Astrocyte of the spinal cord (primary cell): ENCODE measurements at regions not wholly inside any gene's neighbourhood (a gene's known extent, or its start where the extent isn't known, plus 50 kb on each side); places are given as distances from the start of the nearest gene placed in this dataset.

ENCODE experiments used
- DNase-seq: peaks from one replicate; pipeline ENCODE4 v3.0.0; 2011; ENCODE audit warnings: low read depth, low spot score
- H3K4me3 ChIP-seq: 2 replicates; pipeline ENCODE4 v1.5.1; 2011; ENCODE audit warnings: low read depth, mild to moderate bottlenecking, low read length, moderate library complexity
- CTCF ChIP-seq: IDR thresholded peaks from 2 replicates; pipeline ENCODE4 v1.5.1; 2012; ENCODE audit warnings: low read depth, mild to moderate bottlenecking, low read length, inconsistent platforms
- in situ Hi-C: cut with HindIII; loops from 2 replicates; pipeline ENCODE4 v1.10.0; 2017; ENCODE audit warnings: low sequenced_read_pairs

GRCh38 chr13:108104736-108105135 lies 110.6 kb downstream of the LIG4 start:
- H3K4me3 ChIP-seq: no peak overlapping the region
- in situ Hi-C loops: no loop called here
- no peak for TF ChIP-seq CTCF
- no peak for DNase-seq

DNA sequence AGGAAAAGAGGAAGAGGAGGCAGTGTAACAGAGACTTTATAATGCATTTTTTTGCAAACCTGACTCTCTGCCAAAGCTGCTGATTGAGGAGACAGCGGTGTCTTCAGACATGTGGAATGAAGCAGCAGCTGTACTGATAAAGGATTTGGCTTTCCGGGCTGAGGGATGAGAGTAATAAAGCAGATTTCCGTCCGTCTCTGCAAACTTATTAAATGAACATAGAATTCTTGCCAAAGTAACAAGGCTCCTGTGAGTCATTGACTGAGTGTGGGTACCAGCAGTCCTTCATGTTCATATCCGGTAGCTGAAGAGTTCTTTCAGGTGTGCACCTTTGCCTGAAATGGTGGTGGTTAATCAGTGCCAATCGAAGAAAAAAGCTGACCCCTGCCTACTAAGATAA lies 112.6 kb downstream of the LIG4 start:
- TF ChIP-seq CTCF: no peak
- in situ Hi-C loops: no loop called here

DNA sequence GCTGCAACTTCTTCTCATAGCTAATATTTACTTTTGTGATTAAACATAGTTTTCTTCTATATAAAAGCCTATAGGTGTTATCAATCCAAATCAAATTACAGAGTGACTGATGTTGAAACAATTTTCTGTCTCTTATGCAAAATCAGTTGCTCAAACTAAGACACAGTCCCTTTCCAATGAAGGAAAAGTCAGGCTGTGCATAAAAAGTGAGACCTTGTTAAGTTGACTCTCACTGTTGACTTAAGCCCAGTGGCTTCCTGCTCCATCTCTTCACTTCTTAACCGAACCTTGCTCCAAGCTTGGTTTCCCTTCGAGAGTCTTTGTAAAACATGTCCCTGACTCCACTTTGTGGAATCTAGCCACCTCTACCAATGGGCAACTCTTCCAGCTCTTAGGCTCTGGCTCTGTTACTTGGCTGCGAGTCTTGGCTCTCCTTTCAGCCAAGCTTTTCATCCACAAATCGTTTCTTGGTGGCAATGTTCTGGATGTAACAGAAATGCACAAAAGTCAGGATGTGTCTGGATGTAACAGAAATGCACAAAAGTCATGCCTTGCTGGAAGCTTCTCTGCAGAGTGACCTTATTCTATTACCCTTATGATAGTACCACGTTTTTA lies 118.9 kb downstream of the LIG4 start:
- in situ Hi-C loops: no loop called here
- no peak for DNase-seq
- no peak overlapping the region for H3K4me3 ChIP-seq
- TF ChIP-seq CTCF: no peak

More for the DNA sequence above, 112.6 kb downstream of the LIG4 start:
- H3K4me3 ChIP-seq: no peak overlapping the region
- no peak for DNase-seq

GRCh38 chr13:108095036-108095435 lies 120.3 kb downstream of the LIG4 start:
- DNase-seq: no peak
- in situ Hi-C loops: no loop called here
- H3K4me3 ChIP-seq: no peak overlapping the region
- TF ChIP-seq CTCF: no peak

- DNase-seq: no peak
- in situ Hi-C loops: no loop called here
- TF ChIP-seq CTCF: no peak
- no peak overlapping the region for H3K4me3 ChIP-seq
Measured at GRCh38 chr13:108093616-108094015, 121.7 kb downstream of the LIG4 start.

DNA sequence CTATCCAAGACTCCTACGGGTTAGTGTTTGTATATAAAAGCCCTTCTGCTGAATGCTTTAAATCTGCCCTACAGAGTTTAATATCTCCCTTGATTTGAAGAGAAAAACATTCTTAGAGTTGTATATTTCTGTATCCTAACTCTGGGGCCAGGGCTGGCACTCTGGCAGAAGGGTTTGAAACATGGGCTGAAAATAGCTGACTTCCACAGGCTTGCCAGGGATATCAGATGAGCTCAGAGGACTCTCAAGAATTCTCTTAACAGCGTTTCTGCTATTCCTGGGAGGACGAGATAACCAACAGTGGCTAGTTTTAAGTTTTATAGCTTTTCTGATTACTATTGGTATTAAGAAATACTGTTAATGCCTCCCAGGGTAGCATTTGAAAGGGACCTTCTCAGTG lies 127.5 kb downstream of the LIG4 start:
- H3K4me3 ChIP-seq: no peak overlapping the region
- no peak for DNase-seq
- in situ Hi-C loops: no loop called here
- TF ChIP-seq CTCF: no peak

DNA sequence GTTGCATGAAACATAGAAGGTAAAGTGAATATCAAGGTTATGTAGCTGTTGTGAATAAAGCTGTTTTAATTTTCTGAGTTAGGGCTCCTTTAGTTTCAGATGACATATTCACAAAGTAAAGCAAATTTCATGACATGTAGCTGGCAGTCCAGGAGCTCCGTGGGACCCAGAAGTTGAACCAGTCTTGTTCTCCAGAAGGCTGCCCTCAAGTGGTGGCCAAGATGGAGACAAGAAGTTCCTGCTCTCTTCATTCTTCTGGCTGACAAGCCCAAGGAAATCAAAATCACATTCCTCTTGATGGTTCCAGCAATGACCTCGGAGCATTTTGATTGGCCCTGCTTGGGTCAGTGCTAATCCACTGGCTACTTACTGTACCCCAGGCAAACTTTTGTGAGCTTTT lies 128.7 kb downstream of the LIG4 start:
- DNase-seq: peak; percentile 5
- in situ Hi-C loops: no loop called here
- TF ChIP-seq CTCF: peak; percentile 21
- no peak overlapping the region for H3K4me3 ChIP-seq
